ENCODE measurements at regions not wholly inside any gene's neighbourhood (a gene's known extent, or its start where the extent isn't known, plus 50 kb on each side); places are given as distances from the start of the nearest gene placed in this dataset.

- Histone ChIP-seq H3K4me3 (no peak overlapping the region), H3K36me3 (no peaks in the 10 kb centered on the region), H3K27me3 (no peaks in the 10 kb centered on the region), H3K9me3 (no peaks in the 10 kb centered on the region), H3K4me1 (no peaks in the 10 kb centered on the region), H3K27ac (no peak overlapping the region)
- intact Hi-C loops (cut with DNase I; ENCODE audit: low total_unique reads), result no loop called here
- no peak for DNase-seq (ENCODE audit: low spot score in 2 of 2)
- no peak for TF ChIP-seq CTCF (IDR thresholded peaks at IDR 0.05)
- TF ChIP-seq POLR2AphosphoS5 (IDR thresholded peaks at IDR 0.05), result no peak
Measured at GRCh38 chr1:98181036-98181764, 260.4 kb upstream of the DPYD start.

- no peaks in the 10 kb centered on the region for H3K4me1 ChIP-seq
- TF ChIP-seq POLR2A (IDR thresholded peaks at IDR 0.05), result no peak
- TF ChIP-seq CTCF (IDR thresholded peaks at IDR 0.05), result no peak
- TF ChIP-seq POLR2AphosphoS5 (IDR thresholded peaks at IDR 0.05), result no peak
- H3K9me3 ChIP-seq, result no peaks in the 10 kb centered on the region
- no peak overlapping the region for H3K27ac ChIP-seq
- no peaks in the 10 kb centered on the region for H3K36me3 ChIP-seq
- H3K27me3 ChIP-seq, result no peaks in the 10 kb centered on the region
- no peak overlapping the region for H3K4me3 ChIP-seq
- DNase-seq (ENCODE audit: low spot score in 2 of 2), result no peak
- intact Hi-C loops (cut with DNase I; ENCODE audit: low total_unique reads), result no loop called here
Measured at GRCh38 chr1:98179151-98179773, 258.4 kb upstream of the DPYD start.

- DNase-seq (ENCODE audit: low spot score in 2 of 2), result no peak
- Histone ChIP-seq H3K4me3 (no peak overlapping the region), H3K36me3 (no peaks in the 10 kb centered on the region), H3K27ac (no peak overlapping the region), H3K27me3 (no peaks in the 10 kb centered on the region), H3K9me3 (no peaks in the 10 kb centered on the region), H3K4me1 (no peaks in the 10 kb centered on the region)
- intact Hi-C loops (cut with DNase I; ENCODE audit: low total_unique reads), result no loop called here
- TF ChIP-seq CTCF (IDR thresholded peaks at IDR 0.05) (no peak), POLR2AphosphoS5 (IDR thresholded peaks at IDR 0.05) (no peak), POLR2A (IDR thresholded peaks at IDR 0.05) (no peak)
Measured at GRCh38 chr1:98177751-98178150, 256.9 kb upstream of the DPYD start.

- Histone ChIP-seq H3K4me1 (no peaks in the 10 kb centered on the region), H3K27me3 (no peaks in the 10 kb centered on the region), H3K36me3 (no peaks in the 10 kb centered on the region), H3K27ac (no peak overlapping the region), H3K9me3 (no peaks in the 10 kb centered on the region), H3K4me3 (no peak overlapping the region)
- no peak for DNase-seq (ENCODE audit: low spot score in 2 of 2)
- TF ChIP-seq CTCF (IDR thresholded peaks at IDR 0.05) (no peak), POLR2A (IDR thresholded peaks at IDR 0.05) (no peak), POLR2AphosphoS5 (IDR thresholded peaks at IDR 0.05) (no peak)
- intact Hi-C loops (cut with DNase I; ENCODE audit: low total_unique reads), result no loop called here
Measured at GRCh38 chr1:98176936-98177335, 256.1 kb upstream of the DPYD start.

GRCh38 chr1:98176414-98176813, 255.6 kb upstream of the DPYD start:
- Histone ChIP-seq H3K4me3 (no peak overlapping the region), H3K36me3 (no peaks in the 10 kb centered on the region), H3K4me1 (no peaks in the 10 kb centered on the region), H3K9me3 (no peaks in the 10 kb centered on the region), H3K27me3 (no peaks in the 10 kb centered on the region), H3K27ac (no peak overlapping the region)
- DNase-seq (ENCODE audit: low spot score in 2 of 2), result no peak
- TF ChIP-seq POLR2A (IDR thresholded peaks at IDR 0.05) (no peak), CTCF (IDR thresholded peaks at IDR 0.05) (no peak), POLR2AphosphoS5 (IDR thresholded peaks at IDR 0.05) (no peak)
- intact Hi-C loops (cut with DNase I; ENCODE audit: low total_unique reads), result no loop called here
